ENCODE measurements at regions not wholly inside any gene's neighbourhood (a gene's known extent, or its start where the extent isn't known, plus 50 kb on each side); places are given as distances from the start of the nearest gene placed in this dataset.

- TF ChIP-seq CTCF (conservative IDR thresholded peaks at IDR 0.05 in 1 of 2, IDR thresholded peaks at IDR 0.05 in 1 of 2; ENCODE audit: extremely low read depth in 1 of 2, insufficient read depth in 1 of 2, low read depth in 1 of 2, low read length in 2 of 2) (no peak), EZH2 (IDR thresholded peaks at IDR 0.05; ENCODE audit: borderline replicate concordance, low read length) (no peak)
These were observed 121.7 kb downstream of the PAPOLA start for GRCh38 chr14:96623676-96624484.

Data from mammary epithelial cell (primary cell).